Fibroblast of lung (primary cell): ENCODE measurements at regions not wholly inside any gene's neighbourhood (a gene's known extent, or its start where the extent isn't known, plus 50 kb on each side); places are given as distances from the start of the nearest gene placed in this dataset.

Experiments used
- DNase-seq, 2 donors: peaks; one replicate each; pipeline versions ENCODE4 v3.0.0 to v3.0.0-alpha.2; 2010; ENCODE audit warnings: low read depth in 2 of 2
- H2AFZ ChIP-seq: 2 replicates; pipeline ENCODE4 v1.5.1; 2012; ENCODE audit warnings: low read length, control low read depth, inconsistent platforms
- H3K27ac ChIP-seq: 2 replicates; pipeline ENCODE4 v1.5.1; 2011; ENCODE audit warnings: low read length, control low read depth; ENCODE audit not compliant: insufficient read depth
- H3K27me3 ChIP-seq: 2 replicates; pipeline ENCODE4 v1.5.1; 2011; ENCODE audit warnings: mild to moderate bottlenecking, low read length; ENCODE audit not compliant: control insufficient read depth, insufficient read depth
- H3K36me3 ChIP-seq: 2 replicates; pipeline ENCODE4 v1.5.1; 2011; ENCODE audit warnings: low read length; ENCODE audit not compliant: control insufficient read depth, insufficient read depth
- H3K4me1 ChIP-seq: 2 replicates; pipeline ENCODE4 v1.5.1; 2011; ENCODE audit warnings: low read length; ENCODE audit not compliant: control insufficient read depth, insufficient read depth; ENCODE audit errors: extremely low read depth
- H3K4me2 ChIP-seq: 2 replicates; pipeline ENCODE4 v1.5.1; 2011; ENCODE audit warnings: low read length, control low read depth; ENCODE audit not compliant: insufficient read depth; ENCODE audit errors: extremely low read depth
- H3K4me3 ChIP-seq, 4 experiments: fragments of 200-600 bp in 1 of 4; sonication (generic) in 1 of 4; replicated peaks in 1 of 4; 2 replicates each; pipeline ENCODE4 v1.5.1; 2011 to 2016; ENCODE audit warnings: low read length in 4 of 4, low read depth in 3 of 4, mild to moderate bottlenecking in 3 of 4, control low read depth in 2 of 4, inconsistent platforms in 1 of 4, mixed read lengths in 1 of 4; ENCODE audit not compliant: insufficient read depth in 1 of 4; ENCODE audit errors: control extremely low read depth in 1 of 4
- H3K79me2 ChIP-seq: 2 replicates; pipeline ENCODE4 v1.5.1; 2012; ENCODE audit warnings: mild to moderate bottlenecking, low read length, inconsistent platforms; ENCODE audit not compliant: control insufficient read depth, insufficient read depth
- H3K9ac ChIP-seq: 2 replicates; pipeline ENCODE4 v1.5.1; 2011; ENCODE audit warnings: mild to moderate bottlenecking, low read length, control low read depth; ENCODE audit not compliant: insufficient read depth
- H3K9me3 ChIP-seq: 2 replicates; pipeline ENCODE4 v1.5.1; 2012; ENCODE audit warnings: low read depth, low read length; ENCODE audit not compliant: control insufficient read depth, insufficient read depth
- H4K20me1 ChIP-seq: 2 replicates; pipeline ENCODE4 v1.5.1; 2011; ENCODE audit warnings: low read length; ENCODE audit not compliant: control insufficient read depth, insufficient read depth; ENCODE audit errors: extremely low read depth
- EZH2 ChIP-seq: IDR thresholded peaks from 2 replicates; pipeline ENCODE4 v1.5.1; 2012; ENCODE audit warnings: low read length, control low read depth, mild to moderate bottlenecking; ENCODE audit errors: missing control alignments
- TF ChIP-seq, protein P1 (sequence below), 2 donors: IDR thresholded peaks in 1 of 2; conservative IDR thresholded peaks in 1 of 2; 1 replicate in 1 of 2; 2 replicates in 1 of 2; pipeline ENCODE4 v1.5.1; 2011 to 2012; ENCODE audit warnings: low read length in 2 of 2, control low read depth in 1 of 2, inconsistent platforms in 1 of 2, low read depth in 1 of 2, mild to moderate bottlenecking in 1 of 2

DNA sequence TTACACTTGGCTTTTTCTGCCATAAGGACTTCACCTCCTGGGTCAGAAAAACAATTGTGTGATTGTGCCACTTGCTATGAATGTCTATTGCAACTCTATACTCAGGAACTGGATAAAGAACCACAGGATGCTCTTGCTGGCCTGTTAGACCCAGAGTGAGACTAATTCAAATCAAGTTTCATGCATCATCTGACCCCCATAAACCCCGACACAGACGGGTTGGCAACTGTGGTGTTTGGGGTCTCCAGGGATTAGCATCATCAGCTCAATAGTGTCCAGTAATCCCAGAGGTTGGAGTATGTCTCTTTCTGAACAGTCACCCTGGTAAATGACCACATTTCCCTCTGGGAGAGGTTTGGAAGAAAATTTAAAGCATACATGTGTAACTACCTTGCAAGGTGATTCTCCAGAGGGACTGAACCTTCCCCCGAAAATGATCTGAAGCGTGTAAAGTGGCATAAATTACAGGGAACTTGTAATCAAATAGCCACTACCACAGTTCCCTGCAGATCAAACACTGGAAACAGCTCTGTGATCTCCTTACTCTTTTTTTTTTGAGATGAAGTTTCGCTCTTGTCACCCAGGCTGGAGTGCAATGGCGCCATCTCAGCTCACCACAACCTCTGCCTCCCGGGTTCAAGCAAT lies 1097.6 kb downstream of the TBC1D22A start:
- no peak overlapping the region for H2AFZ ChIP-seq
- no peaks in the 10 kb centered on the region for H3K9me3 ChIP-seq
- no peak overlapping the region for H3K4me2 ChIP-seq
- no peak for DNase-seq
- H3K9ac ChIP-seq, result no peak overlapping the region
- no peaks in the 10 kb centered on the region for H3K27me3 ChIP-seq
- no peaks in the 10 kb centered on the region for H3K4me1 ChIP-seq
- no peaks in the 10 kb centered on the region for H4K20me1 ChIP-seq
- H3K4me3 ChIP-seq, result no peak overlapping the region
- TF ChIP-seq, protein P1, sequence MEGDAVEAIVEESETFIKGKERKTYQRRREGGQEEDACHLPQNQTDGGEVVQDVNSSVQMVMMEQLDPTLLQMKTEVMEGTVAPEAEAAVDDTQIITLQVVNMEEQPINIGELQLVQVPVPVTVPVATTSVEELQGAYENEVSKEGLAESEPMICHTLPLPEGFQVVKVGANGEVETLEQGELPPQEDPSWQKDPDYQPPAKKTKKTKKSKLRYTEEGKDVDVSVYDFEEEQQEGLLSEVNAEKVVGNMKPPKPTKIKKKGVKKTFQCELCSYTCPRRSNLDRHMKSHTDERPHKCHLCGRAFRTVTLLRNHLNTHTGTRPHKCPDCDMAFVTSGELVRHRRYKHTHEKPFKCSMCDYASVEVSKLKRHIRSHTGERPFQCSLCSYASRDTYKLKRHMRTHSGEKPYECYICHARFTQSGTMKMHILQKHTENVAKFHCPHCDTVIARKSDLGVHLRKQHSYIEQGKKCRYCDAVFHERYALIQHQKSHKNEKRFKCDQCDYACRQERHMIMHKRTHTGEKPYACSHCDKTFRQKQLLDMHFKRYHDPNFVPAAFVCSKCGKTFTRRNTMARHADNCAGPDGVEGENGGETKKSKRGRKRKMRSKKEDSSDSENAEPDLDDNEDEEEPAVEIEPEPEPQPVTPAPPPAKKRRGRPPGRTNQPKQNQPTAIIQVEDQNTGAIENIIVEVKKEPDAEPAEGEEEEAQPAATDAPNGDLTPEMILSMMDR (conservative IDR thresholded peaks at IDR 0.05 in 1 of 2, IDR thresholded peaks at IDR 0.05 in 1 of 2; ENCODE audit: low read depth in 1 of 2, low read length in 2 of 2), result no peak
- no peak for TF ChIP-seq EZH2
- H3K27ac ChIP-seq, result no peak overlapping the region
- no peaks in the 10 kb centered on the region for H3K36me3 ChIP-seq
- H3K79me2 ChIP-seq, result no peaks in the 10 kb centered on the region

DNA sequence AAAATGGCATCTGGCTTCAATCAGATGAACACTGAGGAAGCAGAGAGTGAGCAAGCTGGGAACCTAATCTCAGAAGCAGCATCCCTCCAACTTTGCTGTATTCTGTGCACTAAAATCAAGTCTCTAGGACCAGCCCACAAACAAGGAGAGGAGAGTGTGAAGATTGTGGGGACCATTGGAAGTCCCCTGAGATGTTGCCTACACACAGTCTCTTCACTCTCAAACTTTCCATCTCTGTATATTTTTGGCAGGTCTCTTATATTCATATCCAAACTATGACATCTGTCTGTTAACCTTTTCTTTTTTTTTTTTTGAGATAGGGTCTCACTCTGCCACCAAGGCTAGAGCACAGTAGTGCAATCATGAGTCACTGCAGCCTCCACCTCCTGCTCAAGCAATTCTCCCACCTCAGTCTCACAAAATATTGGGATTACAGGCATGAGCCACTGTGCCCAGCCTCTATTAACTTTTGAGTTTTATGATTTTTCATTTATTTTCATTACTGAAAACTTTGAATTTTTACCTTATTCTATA lies 1096.4 kb downstream of the TBC1D22A start:
- Histone ChIP-seq H3K27me3 (no peaks in the 10 kb centered on the region), H2AFZ (no peak overlapping the region), H4K20me1 (no peaks in the 10 kb centered on the region), H3K27ac (no peak overlapping the region), H3K4me3 (no peak overlapping the region), H3K79me2 (no peaks in the 10 kb centered on the region), H3K9ac (no peak overlapping the region), H3K4me1 (no peaks in the 10 kb centered on the region), H3K9me3 (no peaks in the 10 kb centered on the region), H3K36me3 (no peaks in the 10 kb centered on the region), H3K4me2 (no peak overlapping the region)
- TF ChIP-seq EZH2, result no peak
- no peak for DNase-seq

DNA sequence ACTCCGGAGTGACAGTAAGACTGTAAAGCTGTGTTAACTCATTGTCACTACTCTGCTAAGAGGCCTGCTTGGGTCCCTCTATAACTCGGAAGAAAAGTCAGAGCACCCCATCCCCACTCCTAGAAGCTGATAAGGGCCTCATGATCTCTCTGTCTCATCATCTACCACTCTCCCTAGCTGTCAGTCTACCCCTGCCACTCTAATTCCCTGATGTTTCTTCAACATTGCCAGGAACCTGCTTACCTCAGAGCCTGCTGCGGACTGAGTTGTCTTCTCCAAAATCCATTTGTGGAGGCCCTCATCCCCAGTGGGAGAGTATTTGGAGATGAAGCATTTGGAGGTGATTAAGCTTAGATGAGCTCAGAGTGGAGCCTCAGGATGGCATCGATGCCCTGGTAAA lies 1092.2 kb downstream of the TBC1D22A start:
- no peaks in the 10 kb centered on the region for H3K79me2 ChIP-seq
- H3K27ac ChIP-seq, result no peak overlapping the region
- no peak for DNase-seq
- H4K20me1 ChIP-seq, result no peaks in the 10 kb centered on the region
- H3K27me3 ChIP-seq, result no peaks in the 10 kb centered on the region
- H3K36me3 ChIP-seq, result no peaks in the 10 kb centered on the region
- TF ChIP-seq, protein P1 (conservative IDR thresholded peaks at IDR 0.05 in 1 of 2, IDR thresholded peaks at IDR 0.05 in 1 of 2; ENCODE audit: low read depth in 1 of 2, low read length in 2 of 2), result no peak
- TF ChIP-seq EZH2, result no peak
- no peak overlapping the region for H2AFZ ChIP-seq
- H3K4me3 ChIP-seq, result no peak overlapping the region
- no peaks in the 10 kb centered on the region for H3K9me3 ChIP-seq
- no peak overlapping the region for H3K9ac ChIP-seq
- no peak overlapping the region for H3K4me2 ChIP-seq
- H3K4me1 ChIP-seq, result no peaks in the 10 kb centered on the region
